ENCODE measurements at regions not wholly inside any gene's neighbourhood (a gene's known extent, or its start where the extent isn't known, plus 50 kb on each side); places are given as distances from the start of the nearest gene placed in this dataset.
"Not testable (repeated sequence)": the region's sequence is repeated elsewhere in the genome, so short reads cannot be mapped to it uniquely, and the experiment has no call there.

GRCh38 chr14:34139160-34140121 is 188.6 kb upstream of the EGLN3 start:
- TF ChIP-seq, protein P1, sequence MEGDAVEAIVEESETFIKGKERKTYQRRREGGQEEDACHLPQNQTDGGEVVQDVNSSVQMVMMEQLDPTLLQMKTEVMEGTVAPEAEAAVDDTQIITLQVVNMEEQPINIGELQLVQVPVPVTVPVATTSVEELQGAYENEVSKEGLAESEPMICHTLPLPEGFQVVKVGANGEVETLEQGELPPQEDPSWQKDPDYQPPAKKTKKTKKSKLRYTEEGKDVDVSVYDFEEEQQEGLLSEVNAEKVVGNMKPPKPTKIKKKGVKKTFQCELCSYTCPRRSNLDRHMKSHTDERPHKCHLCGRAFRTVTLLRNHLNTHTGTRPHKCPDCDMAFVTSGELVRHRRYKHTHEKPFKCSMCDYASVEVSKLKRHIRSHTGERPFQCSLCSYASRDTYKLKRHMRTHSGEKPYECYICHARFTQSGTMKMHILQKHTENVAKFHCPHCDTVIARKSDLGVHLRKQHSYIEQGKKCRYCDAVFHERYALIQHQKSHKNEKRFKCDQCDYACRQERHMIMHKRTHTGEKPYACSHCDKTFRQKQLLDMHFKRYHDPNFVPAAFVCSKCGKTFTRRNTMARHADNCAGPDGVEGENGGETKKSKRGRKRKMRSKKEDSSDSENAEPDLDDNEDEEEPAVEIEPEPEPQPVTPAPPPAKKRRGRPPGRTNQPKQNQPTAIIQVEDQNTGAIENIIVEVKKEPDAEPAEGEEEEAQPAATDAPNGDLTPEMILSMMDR (optimal IDR thresholded peaks at IDR 0.05 in 1 of 3, IDR thresholded peaks at IDR 0.05 in 1 of 3, conservative IDR thresholded peaks at IDR 0.05 in 1 of 3; ENCODE audit: extremely low read depth in 1 of 3, insufficient read depth in 2 of 3, low read length in 3 of 3), result peak in 1 of 3 experiments; percentile 20
- H3K79me2 ChIP-seq (ENCODE audit: control insufficient read depth, insufficient read depth, low read length); H3K36me3 ChIP-seq (ENCODE audit: control insufficient read depth in 2 of 2, extremely low read depth in 1 of 2, insufficient read depth in 2 of 2, low read length in 2 of 2); dilution Hi-C loops (cut with MboI; ENCODE audit: extremely low pct_ligation_motif_present, low sequenced_read_pairs); H4K20me1 ChIP-seq (ENCODE audit: control insufficient read depth, extremely low read depth, insufficient read depth, low read length); H3K4me1 ChIP-seq (ENCODE audit: control insufficient read depth, extremely low read depth, insufficient read depth, low read length); H3K9me3 ChIP-seq (ENCODE audit: control insufficient read depth, low read depth, low read length); H3K9me1 ChIP-seq (ENCODE audit: control insufficient read depth, extremely low read depth, insufficient read depth, low read length); H3K27me3 ChIP-seq (ENCODE audit: control insufficient read depth, extremely low read depth, insufficient read depth, low read length); DNase-seq (ENCODE audit: low read depth, low spot score): not testable (repeated sequence)
- peak overlapping the region; percentile 86 for H2AFZ ChIP-seq (ENCODE audit: control insufficient read depth, low read length)
- peak overlapping the region; percentile 24 for H3K4me2 ChIP-seq (ENCODE audit: control insufficient read depth, extremely low read depth, insufficient read depth, low read depth, low read length)
- FAIRE-seq, result peak; percentile 85
- H3K27ac ChIP-seq (ENCODE audit: control insufficient read depth, insufficient read depth, low read length), result peak overlapping the region; percentile 33
- H3K4me3 ChIP-seq (ENCODE audit: control insufficient read depth in 2 of 3, extremely low read depth in 1 of 3, insufficient read depth in 2 of 3, low read depth in 1 of 3, low read length in 3 of 3), result peak overlapping the region in 1 of 3 experiments; percentile 15
- H3K9ac ChIP-seq (ENCODE audit: control insufficient read depth, extremely low read depth, insufficient read depth, low read length), result peak overlapping the region; percentile 18

DNA sequence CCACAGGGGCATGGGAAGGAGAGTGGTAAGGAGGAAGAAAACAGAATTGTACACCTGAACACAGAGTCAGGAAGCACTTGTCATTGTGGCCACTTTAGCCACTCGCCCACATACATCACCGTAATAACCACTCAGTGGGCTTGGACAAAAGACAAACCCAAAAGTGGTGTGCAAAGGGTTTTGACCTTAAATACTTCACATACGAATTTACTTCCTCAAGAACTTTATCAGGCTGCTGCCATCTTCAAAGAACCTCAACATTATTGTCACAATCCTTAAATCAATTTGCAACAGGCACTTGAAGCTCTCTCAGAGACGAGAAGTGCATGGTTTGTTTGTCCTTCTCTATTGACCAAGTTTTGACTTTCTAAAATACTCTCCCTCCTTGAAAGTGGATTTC is 187.3 kb upstream of the EGLN3 start:
- H3K9ac ChIP-seq (ENCODE audit: control insufficient read depth, extremely low read depth, insufficient read depth, low read length), result no peak overlapping the region
- TF ChIP-seq, protein P1 (optimal IDR thresholded peaks at IDR 0.05 in 1 of 3, IDR thresholded peaks at IDR 0.05 in 1 of 3, conservative IDR thresholded peaks at IDR 0.05 in 1 of 3; ENCODE audit: extremely low read depth in 1 of 3, insufficient read depth in 2 of 3, low read length in 3 of 3), result no peak
- no peak for TF ChIP-seq EZH2 (IDR thresholded peaks at IDR 0.05; ENCODE audit: low read length)
- no peaks in the 10 kb centered on the region for H3K9me1 ChIP-seq (ENCODE audit: control insufficient read depth, extremely low read depth, insufficient read depth, low read length)
- no peaks in the 10 kb centered on the region for H3K9me3 ChIP-seq (ENCODE audit: control insufficient read depth, low read depth, low read length)
- no peak for DNase-seq (ENCODE audit: low read depth, low spot score)
- no peaks in the 10 kb centered on the region for H3K4me1 ChIP-seq (ENCODE audit: control insufficient read depth, extremely low read depth, insufficient read depth, low read length)
- peak; percentile 9 for FAIRE-seq
- dilution Hi-C loops (cut with MboI; ENCODE audit: extremely low pct_ligation_motif_present, low sequenced_read_pairs), result no loop called here
- no peak overlapping the region for H3K27ac ChIP-seq (ENCODE audit: control insufficient read depth, insufficient read depth, low read length)
- no peaks in the 10 kb centered on the region for H4K20me1 ChIP-seq (ENCODE audit: control insufficient read depth, extremely low read depth, insufficient read depth, low read length)
- H3K36me3 ChIP-seq (ENCODE audit: control insufficient read depth in 2 of 2, extremely low read depth in 1 of 2, insufficient read depth in 2 of 2, low read length in 2 of 2), result no peaks in the 10 kb centered on the region
- no peak overlapping the region for H3K4me2 ChIP-seq (ENCODE audit: control insufficient read depth, extremely low read depth, insufficient read depth, low read depth, low read length)
- H3K79me2 ChIP-seq (ENCODE audit: control insufficient read depth, insufficient read depth, low read length), result no peaks in the 10 kb centered on the region
- no peak overlapping the region for H2AFZ ChIP-seq (ENCODE audit: control insufficient read depth, low read length)
- H3K4me3 ChIP-seq (ENCODE audit: control insufficient read depth in 2 of 3, extremely low read depth in 1 of 3, insufficient read depth in 2 of 3, low read depth in 1 of 3, low read length in 3 of 3), result no peak overlapping the region
- H3K27me3 ChIP-seq (ENCODE audit: control insufficient read depth, extremely low read depth, insufficient read depth, low read length), result no peaks in the 10 kb centered on the region

Measured in keratinocyte (primary cell).